ACHN (cell line): ENCODE measurements at regions not wholly inside any gene's neighbourhood (a gene's known extent, or its start where the extent isn't known, plus 50 kb on each side); places are given as distances from the start of the nearest gene placed in this dataset.

Experiments used
- DNase-seq: peaks from one replicate; pipeline ENCODE4 v3.0.0-alpha.2; 2015
- in situ Hi-C: cut with HindIII; loops from 2 replicates; pipeline ENCODE4 v1.10.0; 2017; ENCODE audit warnings: low sequenced_read_pairs, low pct_ligation_motif_present, low pct_unique_long_range_greater_than_20kb

GRCh38 chr16:85451641-85452363 is 161.3 kb upstream of the GSE1 start:
- no peak for DNase-seq
- in situ Hi-C loops = no loop called here

GRCh38 chr16:85452364-85453193 is 160.5 kb upstream of the GSE1 start:
- in situ Hi-C loops = no loop called here
- DNase-seq = no peak

- in situ Hi-C loops = no loop called here
- DNase-seq = no peak
Measured at GRCh38 chr16:85453194-85453678, 159.9 kb upstream of the GSE1 start.

GRCh38 chr16:85453703-85454102 is 159.4 kb upstream of the GSE1 start:
- in situ Hi-C loops = no loop called here

GRCh38 chr16:85454171-85454872 is 158.8 kb upstream of the GSE1 start:
- in situ Hi-C loops = no loop called here
- no peak for DNase-seq

More at GRCh38 chr16:85453703-85454102, 159.4 kb upstream of the GSE1 start:
- no peak for DNase-seq

- in situ Hi-C loops = no loop called here
- no peak for DNase-seq
Measured at GRCh38 chr16:85455534-85455933, 157.6 kb upstream of the GSE1 start.

- in situ Hi-C loops = no loop called here
- peak; percentile 69 for DNase-seq
Measured at GRCh38 chr16:85457366-85457765, 155.8 kb upstream of the GSE1 start.

- in situ Hi-C loops = no loop called here
- DNase-seq = no peak
Measured at GRCh38 chr16:85458968-85459367, 154.2 kb upstream of the GSE1 start.

- in situ Hi-C loops = no loop called here
- no peak for DNase-seq
Measured at GRCh38 chr16:85459529-85460251, 153.4 kb upstream of the GSE1 start.

GRCh38 chr16:85460252-85461021 is 152.7 kb upstream of the GSE1 start:
- no peak for DNase-seq
- in situ Hi-C loops = no loop called here

GRCh38 chr16:85461022-85461813 is 151.9 kb upstream of the GSE1 start:
- no peak for DNase-seq
- in situ Hi-C loops = no loop called here

- in situ Hi-C loops = no loop called here
Measured at GRCh38 chr16:85461814-85462713, 151.1 kb upstream of the GSE1 start.

GRCh38 chr16:85462714-85463611 is 150.2 kb upstream of the GSE1 start:
- no peak for DNase-seq
- in situ Hi-C loops = no loop called here

More at GRCh38 chr16:85461814-85462713, 151.1 kb upstream of the GSE1 start:
- no peak for DNase-seq

GRCh38 chr16:85463672-85464382 is 149.3 kb upstream of the GSE1 start:
- in situ Hi-C loops = no loop called here
- no peak for DNase-seq
